ENCODE measurements at regions not wholly inside any gene's neighbourhood (a gene's known extent, or its start where the extent isn't known, plus 50 kb on each side); places are given as distances from the start of the nearest gene placed in this dataset.

- no peaks in the 10 kb centered on the region for H4K20me1 ChIP-seq (ENCODE audit: insufficient read depth, low read length)
- no peak overlapping the region for H3K9ac ChIP-seq (ENCODE audit: low read length)
- no peak overlapping the region for H3K27ac ChIP-seq (ENCODE audit: low read depth, low read length, poor library complexity, severe bottlenecking)
- no peaks in the 10 kb centered on the region for H3F3A ChIP-seq (ENCODE audit: insufficient read depth, low read length)
- TF ChIP-seq CTCF (IDR thresholded peaks at IDR 0.05; ENCODE audit: low read length) (no peak), EZH2 (IDR thresholded peaks at IDR 0.05; ENCODE audit: borderline replicate concordance, low read length) (no peak)
- no peaks in the 10 kb centered on the region for H3K9me2 ChIP-seq (ENCODE audit: low read depth, low read length)
- H3K79me2 ChIP-seq (ENCODE audit: insufficient read depth, low read length), result no peaks in the 10 kb centered on the region
- no peak overlapping the region for H3K4me2 ChIP-seq (ENCODE audit: low read length)
- H3K27me3 ChIP-seq (ENCODE audit: insufficient read depth, low read length), result no peaks in the 10 kb centered on the region
- no peaks in the 10 kb centered on the region for H3K36me3 ChIP-seq (ENCODE audit: insufficient read depth, low read length)
- no peak overlapping the region for H2AFZ ChIP-seq (ENCODE audit: low read length)
- H3K4me1 ChIP-seq (ENCODE audit: insufficient read depth, low read length, severe bottlenecking), result peaks cover 6% of the 10 kb centered on the region
- H3K9me3 ChIP-seq (ENCODE audit: low read length), result no peaks in the 10 kb centered on the region
- no peak overlapping the region for H3K4me3 ChIP-seq (ENCODE audit: low read depth, low read length, poor library complexity, severe bottlenecking)
Observed at GRCh38 chr2:37523814-37524362, 147.6 kb downstream of the CDC42EP3 start.

DNA sequence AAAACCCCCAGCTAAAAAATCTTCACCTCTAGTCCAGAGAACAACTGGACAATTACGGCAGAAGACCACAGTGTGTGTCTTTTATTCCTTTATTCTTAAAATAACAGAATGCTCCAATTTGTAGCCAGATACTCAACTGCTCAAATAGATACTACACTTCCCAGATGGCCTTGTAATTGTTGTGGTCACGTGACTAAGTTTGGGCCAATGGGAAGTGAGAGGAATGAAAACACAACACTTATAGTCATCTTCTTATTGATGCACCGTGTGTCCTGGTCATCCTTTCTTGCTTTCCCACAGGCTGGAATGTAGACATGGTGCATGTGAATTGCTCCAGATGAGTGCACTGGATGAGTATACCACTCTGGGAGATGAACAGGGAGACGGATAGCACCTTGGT is 145.1 kb downstream of the CDC42EP3 start:
- no peak overlapping the region for H3K4me3 ChIP-seq (ENCODE audit: low read depth, low read length, poor library complexity, severe bottlenecking)
- no peaks in the 10 kb centered on the region for H4K20me1 ChIP-seq (ENCODE audit: insufficient read depth, low read length)
- H3K36me3 ChIP-seq (ENCODE audit: insufficient read depth, low read length), result no peaks in the 10 kb centered on the region
- H3K79me2 ChIP-seq (ENCODE audit: insufficient read depth, low read length), result no peaks in the 10 kb centered on the region
- peaks cover 6% of the 10 kb centered on the region for H3K4me1 ChIP-seq (ENCODE audit: insufficient read depth, low read length, severe bottlenecking)
- no peak overlapping the region for H3K27ac ChIP-seq (ENCODE audit: low read depth, low read length, poor library complexity, severe bottlenecking)
- TF ChIP-seq EZH2 (IDR thresholded peaks at IDR 0.05; ENCODE audit: borderline replicate concordance, low read length) (no peak), CTCF (IDR thresholded peaks at IDR 0.05; ENCODE audit: low read length) (no peak)
- no peak overlapping the region for H3K9ac ChIP-seq (ENCODE audit: low read length)
- H2AFZ ChIP-seq (ENCODE audit: low read length), result no peak overlapping the region
- H3K9me2 ChIP-seq (ENCODE audit: low read depth, low read length), result no peaks in the 10 kb centered on the region
- H3K27me3 ChIP-seq (ENCODE audit: insufficient read depth, low read length), result no peaks in the 10 kb centered on the region
- H3F3A ChIP-seq (ENCODE audit: insufficient read depth, low read length), result no peaks in the 10 kb centered on the region
- H3K9me3 ChIP-seq (ENCODE audit: low read length), result no peaks in the 10 kb centered on the region
- H3K4me2 ChIP-seq (ENCODE audit: low read length), result no peak overlapping the region

DNA sequence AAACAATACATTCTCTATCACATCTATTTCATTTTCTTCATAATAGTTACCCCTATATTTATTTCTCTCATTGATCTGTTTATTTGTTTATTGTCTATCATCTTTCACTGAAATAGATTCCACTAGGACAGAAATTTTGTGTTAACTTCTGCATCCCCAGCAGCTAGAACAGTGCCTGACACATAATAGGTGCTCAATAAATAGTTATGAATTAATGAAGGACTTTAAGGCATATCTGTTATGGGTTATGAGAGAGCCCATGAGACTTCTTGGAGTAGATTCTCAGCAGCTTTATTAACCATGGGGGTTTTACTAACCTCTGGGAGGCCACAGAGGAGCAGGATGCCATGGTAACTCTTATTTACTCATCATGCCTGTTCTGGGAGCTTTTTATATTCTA is 144.6 kb downstream of the CDC42EP3 start:
- H3K36me3 ChIP-seq (ENCODE audit: insufficient read depth, low read length), result no peaks in the 10 kb centered on the region
- no peaks in the 10 kb centered on the region for H4K20me1 ChIP-seq (ENCODE audit: insufficient read depth, low read length)
- no peaks in the 10 kb centered on the region for H3K9me2 ChIP-seq (ENCODE audit: low read depth, low read length)
- H3K27me3 ChIP-seq (ENCODE audit: insufficient read depth, low read length), result no peaks in the 10 kb centered on the region
- H3K4me3 ChIP-seq (ENCODE audit: low read depth, low read length, poor library complexity, severe bottlenecking), result no peak overlapping the region
- TF ChIP-seq EZH2 (IDR thresholded peaks at IDR 0.05; ENCODE audit: borderline replicate concordance, low read length), result no peak
- no peak for TF ChIP-seq CTCF (IDR thresholded peaks at IDR 0.05; ENCODE audit: low read length)
- no peak overlapping the region for H3K9ac ChIP-seq (ENCODE audit: low read length)
- no peaks in the 10 kb centered on the region for H3F3A ChIP-seq (ENCODE audit: insufficient read depth, low read length)
- H3K9me3 ChIP-seq (ENCODE audit: low read length), result no peaks in the 10 kb centered on the region
- H3K4me2 ChIP-seq (ENCODE audit: low read length), result no peak overlapping the region
- H3K79me2 ChIP-seq (ENCODE audit: insufficient read depth, low read length), result no peaks in the 10 kb centered on the region
- H3K27ac ChIP-seq (ENCODE audit: low read depth, low read length, poor library complexity, severe bottlenecking), result no peak overlapping the region
- no peak overlapping the region for H2AFZ ChIP-seq (ENCODE audit: low read length)
- peaks cover 6% of the 10 kb centered on the region for H3K4me1 ChIP-seq (ENCODE audit: insufficient read depth, low read length, severe bottlenecking)
